ENCODE measurements at regions not wholly inside any gene's neighbourhood (a gene's known extent, or its start where the extent isn't known, plus 50 kb on each side); places are given as distances from the start of the nearest gene placed in this dataset.

DNA sequence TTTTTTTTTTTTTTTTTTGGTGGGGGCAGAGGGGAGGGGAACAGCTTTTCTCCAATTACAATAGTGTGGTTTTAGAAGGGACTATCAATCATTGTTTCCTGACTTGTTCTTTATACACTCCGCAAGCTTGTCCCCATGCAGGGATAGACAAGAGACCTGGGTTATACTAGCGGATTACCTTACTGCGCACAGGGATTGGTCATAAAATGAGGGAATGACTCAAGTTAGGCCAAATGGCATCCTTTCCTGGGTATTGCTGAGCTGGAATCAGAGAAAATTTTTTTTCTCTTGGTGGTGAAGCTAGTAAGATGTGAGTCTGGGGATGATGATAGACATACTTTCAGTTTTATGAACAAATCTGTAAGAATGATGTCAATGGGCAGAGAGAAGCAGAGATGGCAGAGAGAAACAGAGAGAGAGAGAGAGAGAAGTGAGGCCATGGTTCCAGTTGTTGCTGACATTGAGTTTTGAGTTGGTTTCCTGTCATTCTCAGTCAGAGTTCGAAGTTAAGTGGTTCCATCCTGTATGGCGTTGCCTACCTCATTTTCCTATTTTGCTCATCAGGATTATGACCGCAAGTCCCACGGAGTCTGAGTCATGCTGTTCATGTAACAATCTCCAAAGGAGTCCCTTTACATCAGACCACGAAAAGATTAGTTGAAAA is 59.1 kb upstream of the OTOGL start:
- intact Hi-C loops (cut with DNase I), result no loop called here
- ATAC-seq, result no peak
- Histone ChIP-seq H3K27me3 (no peaks in the 10 kb centered on the region), H3K27ac (no peak overlapping the region), H3K9me3 (no peaks in the 10 kb centered on the region), H3K4me1 (peaks cover 0 to 3% (median 0%) of the 10 kb centered on the region in 9 donors), H3K36me3 (no peaks in the 10 kb centered on the region), H3K4me3 (no peak overlapping the region)
- DNase-seq, result no peak
- WGBS, 2 donors, result 86 to 93% methylated on average over 8 of the region's 8 CpGs
- TF ChIP-seq, protein P1, sequence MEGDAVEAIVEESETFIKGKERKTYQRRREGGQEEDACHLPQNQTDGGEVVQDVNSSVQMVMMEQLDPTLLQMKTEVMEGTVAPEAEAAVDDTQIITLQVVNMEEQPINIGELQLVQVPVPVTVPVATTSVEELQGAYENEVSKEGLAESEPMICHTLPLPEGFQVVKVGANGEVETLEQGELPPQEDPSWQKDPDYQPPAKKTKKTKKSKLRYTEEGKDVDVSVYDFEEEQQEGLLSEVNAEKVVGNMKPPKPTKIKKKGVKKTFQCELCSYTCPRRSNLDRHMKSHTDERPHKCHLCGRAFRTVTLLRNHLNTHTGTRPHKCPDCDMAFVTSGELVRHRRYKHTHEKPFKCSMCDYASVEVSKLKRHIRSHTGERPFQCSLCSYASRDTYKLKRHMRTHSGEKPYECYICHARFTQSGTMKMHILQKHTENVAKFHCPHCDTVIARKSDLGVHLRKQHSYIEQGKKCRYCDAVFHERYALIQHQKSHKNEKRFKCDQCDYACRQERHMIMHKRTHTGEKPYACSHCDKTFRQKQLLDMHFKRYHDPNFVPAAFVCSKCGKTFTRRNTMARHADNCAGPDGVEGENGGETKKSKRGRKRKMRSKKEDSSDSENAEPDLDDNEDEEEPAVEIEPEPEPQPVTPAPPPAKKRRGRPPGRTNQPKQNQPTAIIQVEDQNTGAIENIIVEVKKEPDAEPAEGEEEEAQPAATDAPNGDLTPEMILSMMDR (IDR thresholded peaks at IDR 0.05), result no peak

- H3K27ac ChIP-seq, result no peak overlapping the region
- no peaks in the 10 kb centered on the region for H3K36me3 ChIP-seq
- TF ChIP-seq, protein P1 (IDR thresholded peaks at IDR 0.05), result no peak
- intact Hi-C loops (cut with DNase I), result no loop called here
- no peak for DNase-seq
- no peaks in the 10 kb centered on the region for H3K9me3 ChIP-seq
- no peak overlapping the region for H3K4me3 ChIP-seq
- 54 to 71% methylated on average over 4 of the region's 4 CpGs for WGBS, 2 donors
- peaks cover 0 to 9% (median 0%) of the 10 kb centered on the region in 9 donors for H3K4me1 ChIP-seq
- no peaks in the 10 kb centered on the region for H3K27me3 ChIP-seq
- ATAC-seq, result no peak
Measured at GRCh38 chr12:80038062-80038560, 61.2 kb upstream of the OTOGL start.

GRCh38 chr12:80033448-80033847 is 65.9 kb upstream of the OTOGL start:
- 54 to 56% methylated on average over 2 of the region's 2 CpGs for WGBS, 2 donors
- peak in 1 of 2 donors; percentile 9 for DNase-seq
- Histone ChIP-seq H3K36me3 (no peaks in the 10 kb centered on the region), H3K9me3 (no peaks in the 10 kb centered on the region), H3K4me3 (no peak overlapping the region), H3K27ac (peak overlapping the region in 3 of 10 donors; percentile 13 to 23 (median 18)), H3K4me1 (peaks cover 0 to 11% (median 0%) of the 10 kb centered on the region in 9 donors), H3K27me3 (no peaks in the 10 kb centered on the region)
- TF ChIP-seq, protein P1 (IDR thresholded peaks at IDR 0.05), result no peak
- intact Hi-C loops (cut with DNase I), result loop anchor here in 1 of 10 donors (5.0 kb wide), 1 partner anchor 154 kb away; no protein-coding TSS in a partner anchor
- ATAC-seq, result peak in 6 of 8 donors; percentile 46 to 72 (median 57)

GRCh38 chr12:80032946-80033345 is 66.4 kb upstream of the OTOGL start:
- no peak for DNase-seq
- WGBS, 2 donors, result 33 to 47% methylated on average over 1 of the region's 1 CpG
- Histone ChIP-seq H3K27ac (peak overlapping the region in 3 of 10 donors; percentile 13 to 23 (median 18)), H3K36me3 (no peaks in the 10 kb centered on the region), H3K9me3 (no peaks in the 10 kb centered on the region), H3K27me3 (no peaks in the 10 kb centered on the region), H3K4me3 (no peak overlapping the region), H3K4me1 (peaks cover 0 to 11% (median 0%) of the 10 kb centered on the region in 9 donors)
- ATAC-seq, result no peak
- intact Hi-C loops (cut with DNase I), result loop anchor here in 1 of 10 donors (5.0 kb wide), 1 partner anchor 154 kb away; no protein-coding TSS in a partner anchor
- TF ChIP-seq, protein P1 (IDR thresholded peaks at IDR 0.05), result no peak

Data from heart right ventricle (tissue), 16 donors.